ENCODE measurements at regions not wholly inside any gene's neighbourhood (a gene's known extent, or its start where the extent isn't known, plus 50 kb on each side); places are given as distances from the start of the nearest gene placed in this dataset.

- H3K9me3 Mint-ChIP-seq, result no peaks in the 10 kb centered on the region
Observed at GRCh38 chr1:219534991-219535390, 77.9 kb downstream of the ZC3H11B start.

GRCh38 chr1:219533280-219533679, 79.6 kb downstream of the ZC3H11B start:
- no peak for TF ChIP-seq CTCF (conservative IDR thresholded peaks at IDR 0.05)
- Histone ChIP-seq H3K36me3 (ENCODE audit: control insufficient read depth, insufficient read depth, low read length) (no peaks in the 10 kb centered on the region), H3K9me3 (ENCODE audit: control insufficient read depth, low read length) (no peaks in the 10 kb centered on the region), H3K27me3 (ENCODE audit: control insufficient read depth, insufficient read depth, low read length, poor library complexity, severe bottlenecking) (no peaks in the 10 kb centered on the region), H3K9ac (ENCODE audit: extremely low read depth, low read length, poor library complexity, severe bottlenecking) (no peak overlapping the region), H3K27ac (ENCODE audit: low read depth, low read length) (no peak overlapping the region), H3K4me1 (ENCODE audit: control insufficient read depth, insufficient read depth, low read length) (peaks cover 3% of the 10 kb centered on the region), H3K4me3 (ENCODE audit: low read length) (no peak overlapping the region)
- DNase-seq, result no peak
- H3K9me3 Mint-ChIP-seq, result peaks cover 2% of the 10 kb centered on the region
- whole genome bisulfite sequencing, 2 experiments (ENCODE audit: insufficient coverage in 1 of 2, insufficient read length in 1 of 2), result 67 to 71% methylated on average over 1 of the region's 1 CpG
- no peak overlapping the region for H3K27ac Mint-ChIP-seq
- H3K27me3 Mint-ChIP-seq (ENCODE audit: insufficient read depth), result no peaks in the 10 kb centered on the region
- no peak overlapping the region for H3K4me3 Mint-ChIP-seq
- peaks cover 40% of the 10 kb centered on the region for H3K4me1 Mint-ChIP-seq
- H3K36me3 Mint-ChIP-seq (ENCODE audit: low read depth), result no peaks in the 10 kb centered on the region

More at GRCh38 chr1:219534991-219535390, 77.9 kb downstream of the ZC3H11B start:
- no peaks in the 10 kb centered on the region for H3K27me3 Mint-ChIP-seq (ENCODE audit: insufficient read depth)
- no peak overlapping the region for H3K27ac Mint-ChIP-seq
- DNase-seq, result no peak
- H3K4me3 ChIP-seq (ENCODE audit: low read length), result no peak overlapping the region
- no peaks in the 10 kb centered on the region for H3K27me3 ChIP-seq (ENCODE audit: control insufficient read depth, insufficient read depth, low read length, poor library complexity, severe bottlenecking)
- H3K4me3 Mint-ChIP-seq, result no peak overlapping the region
- peaks cover 3% of the 10 kb centered on the region for H3K4me1 ChIP-seq (ENCODE audit: control insufficient read depth, insufficient read depth, low read length)
- H3K36me3 ChIP-seq (ENCODE audit: control insufficient read depth, insufficient read depth, low read length), result no peaks in the 10 kb centered on the region
- 93 to 100% methylated on average over 1 of the region's 1 CpG for WGBS, 2 experiments (ENCODE audit: insufficient coverage in 1 of 2, insufficient read length in 1 of 2)
- no peak overlapping the region for H3K9ac ChIP-seq (ENCODE audit: extremely low read depth, low read length, poor library complexity, severe bottlenecking)
- no peaks in the 10 kb centered on the region for H3K9me3 ChIP-seq (ENCODE audit: control insufficient read depth, low read length)
- peaks cover 32% of the 10 kb centered on the region for H3K4me1 Mint-ChIP-seq
- H3K27ac ChIP-seq (ENCODE audit: low read depth, low read length), result no peak overlapping the region
- H3K36me3 Mint-ChIP-seq (ENCODE audit: low read depth), result no peaks in the 10 kb centered on the region
- no peak for TF ChIP-seq CTCF (conservative IDR thresholded peaks at IDR 0.05)

- H3K9ac ChIP-seq (ENCODE audit: extremely low read depth, low read length, poor library complexity, severe bottlenecking), result no peak overlapping the region
- no peaks in the 10 kb centered on the region for H3K36me3 ChIP-seq (ENCODE audit: control insufficient read depth, insufficient read depth, low read length)
- 40 to 73% methylated on average over 1 to 2 of the region's 2 CpGs for WGBS, 2 experiments (ENCODE audit: insufficient coverage in 1 of 2, insufficient read length in 1 of 2)
- H3K27me3 ChIP-seq (ENCODE audit: control insufficient read depth, insufficient read depth, low read length, poor library complexity, severe bottlenecking), result no peaks in the 10 kb centered on the region
- H3K9me3 ChIP-seq (ENCODE audit: control insufficient read depth, low read length), result no peaks in the 10 kb centered on the region
- no peak for TF ChIP-seq CTCF (conservative IDR thresholded peaks at IDR 0.05)
- Mint-ChIP-seq H3K36me3 (ENCODE audit: low read depth) (no peaks in the 10 kb centered on the region), H3K27me3 (ENCODE audit: insufficient read depth) (no peaks in the 10 kb centered on the region), H3K4me1 (peaks cover 18% of the 10 kb centered on the region), H3K27ac (peak overlapping the region; percentile 65), H3K9me3 (peaks cover 5% of the 10 kb centered on the region), H3K4me3 (no peak overlapping the region)
- peak; percentile 77 for DNase-seq
- no peak overlapping the region for H3K4me3 ChIP-seq (ENCODE audit: low read length)
- H3K27ac ChIP-seq (ENCODE audit: low read depth, low read length), result no peak overlapping the region
- H3K4me1 ChIP-seq (ENCODE audit: control insufficient read depth, insufficient read depth, low read length), result no peaks in the 10 kb centered on the region
Observed at GRCh38 chr1:219529116-219529515, 83.8 kb downstream of the ZC3H11B start.
